T follicular helper cell (primary cell): ENCODE measurements at regions not wholly inside any gene's neighbourhood (a gene's known extent, or its start where the extent isn't known, plus 50 kb on each side); places are given as distances from the start of the nearest gene placed in this dataset.

Experiments used
- DNase-seq: peaks from one replicate; pipeline ENCODE4 v3.0.0-alpha.2; 2020; ENCODE audit warnings: low read depth

GRCh38 chr5:158406884-158407823 is 548.2 kb upstream of the CLINT1 start:
- no peak for DNase-seq

GRCh38 chr5:158398360-158399201 is 539.6 kb upstream of the CLINT1 start:
- DNase-seq: no peak

GRCh38 chr5:158397278-158397677 is 538.3 kb upstream of the CLINT1 start:
- DNase-seq: no peak

- no peak for DNase-seq
These were observed 535.2 kb upstream of the CLINT1 start for GRCh38 chr5:158394102-158394501.

- no peak for DNase-seq
These were observed 534.5 kb upstream of the CLINT1 start for GRCh38 chr5:158393457-158393856.

- no peak for DNase-seq
These were observed 533.8 kb upstream of the CLINT1 start for GRCh38 chr5:158392753-158393152.

GRCh38 chr5:158390577-158390976 is 531.6 kb upstream of the CLINT1 start:
- DNase-seq: no peak

GRCh38 chr5:158389786-158390185 is 530.8 kb upstream of the CLINT1 start:
- DNase-seq: no peak

- no peak for DNase-seq
These were observed 529.1 kb upstream of the CLINT1 start for GRCh38 chr5:158388021-158388420.

GRCh38 chr5:158387499-158387898 is 528.6 kb upstream of the CLINT1 start:
- no peak for DNase-seq

GRCh38 chr5:158385982-158386381 is 527.0 kb upstream of the CLINT1 start:
- DNase-seq: no peak

GRCh38 chr5:158384535-158385481 is 525.9 kb upstream of the CLINT1 start:
- DNase-seq: no peak

- DNase-seq: no peak
These were observed 524.5 kb upstream of the CLINT1 start for GRCh38 chr5:158383486-158383885.

GRCh38 chr5:158382473-158382872 is 523.5 kb upstream of the CLINT1 start:
- DNase-seq: no peak

- DNase-seq: no peak
These were observed 522.7 kb upstream of the CLINT1 start for GRCh38 chr5:158381614-158382160.

- DNase-seq: no peak
These were observed 521.7 kb upstream of the CLINT1 start for GRCh38 chr5:158380661-158381060.

- DNase-seq: no peak
These were observed 520.0 kb upstream of the CLINT1 start for GRCh38 chr5:158378931-158379330.

- no peak for DNase-seq
These were observed 517.7 kb upstream of the CLINT1 start for GRCh38 chr5:158376679-158377078.

- no peak for DNase-seq
These were observed 516.6 kb upstream of the CLINT1 start for GRCh38 chr5:158375531-158375930.

GRCh38 chr5:158373608-158374395 is 514.9 kb upstream of the CLINT1 start:
- no peak for DNase-seq

- no peak for DNase-seq
These were observed 510.3 kb upstream of the CLINT1 start for GRCh38 chr5:158369241-158369640.
